HL-60 (cell line): ENCODE measurements at regions not wholly inside any gene's neighbourhood (a gene's known extent, or its start where the extent isn't known, plus 50 kb on each side); places are given as distances from the start of the nearest gene placed in this dataset.

Source experiments
- DNase-seq, 2 experiments: peaks; one replicate each; pipeline ENCODE4 v3.0.0-alpha.2; 2010 to 2020; ENCODE audit warnings: low read depth in 1 of 2, low spot score in 1 of 2
- H3K27ac ChIP-seq: fragments of 250-450 bp; sonication (Bioruptor Pico); replicated peaks from 2 replicates; pipeline ENCODE4 v1.5.1; 2020; ENCODE audit warnings: mild to moderate bottlenecking, moderate library complexity
- H3K27me3 ChIP-seq: fragments of 250-450 bp; sonication (Bioruptor Pico); 2 replicates; pipeline ENCODE4 v1.5.1; 2021; ENCODE audit warnings: mild to moderate bottlenecking, moderate library complexity; ENCODE audit not compliant: insufficient read depth, poor library complexity, severe bottlenecking
- H3K4me3 ChIP-seq: replicated peaks from 2 replicates; pipeline ENCODE4 v1.5.1; 2011; ENCODE audit warnings: mild to moderate bottlenecking, control low read depth, low read length; ENCODE audit not compliant: insufficient read depth
- CTCF ChIP-seq: IDR thresholded peaks from one replicate; pipeline ENCODE4 v1.5.1; 2011; ENCODE audit warnings: low read length, control low read depth, inconsistent platforms; ENCODE audit not compliant: insufficient read depth
- GABPA ChIP-seq: IDR thresholded peaks from 2 replicates; pipeline ENCODE4 v1.6.1; 2012; ENCODE audit warnings: low read depth
- POLR2AphosphoS5 ChIP-seq: IDR thresholded peaks from 2 replicates; pipeline ENCODE4 v1.6.1; 2012; ENCODE audit warnings: low read depth
- SPI1 ChIP-seq: IDR thresholded peaks from 2 replicates; pipeline ENCODE4 v1.6.1; 2012; ENCODE audit warnings: low read depth, mild to moderate bottlenecking, borderline replicate concordance
- TF ChIP-seq, protein P1 (sequence below): IDR thresholded peaks from 2 replicates; pipeline ENCODE4 v1.6.1; 2012; ENCODE audit warnings: low read depth; ENCODE audit not compliant: insufficient replicate concordance

DNA sequence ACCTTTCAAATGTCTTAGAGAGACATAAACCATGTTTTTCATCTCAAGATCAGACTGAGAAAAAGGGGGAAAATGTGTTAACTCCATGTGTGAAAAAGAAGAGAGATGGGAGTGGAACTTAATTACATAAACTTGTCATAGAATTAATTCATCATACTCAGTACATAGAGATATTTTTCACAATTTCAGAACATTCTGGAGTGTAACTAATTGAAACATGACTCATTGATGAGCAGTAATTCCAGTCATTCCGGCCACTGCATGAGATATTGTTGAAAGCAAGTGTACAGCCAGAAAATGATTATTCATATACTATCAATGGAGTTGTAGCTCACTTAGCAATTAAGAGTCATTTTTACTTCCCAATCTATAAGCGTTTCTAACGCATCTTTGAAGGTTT lies 739.3 kb downstream of the LTN1 start:
- Histone ChIP-seq H3K27me3 (no peaks in the 10 kb centered on the region), H3K27ac (no peak overlapping the region), H3K4me3 (no peak overlapping the region)
- no peak for DNase-seq
- TF ChIP-seq POLR2AphosphoS5 (no peak), GABPA (no peak), SPI1 (no peak), CTCF (no peak)
- TF ChIP-seq, protein P1, sequence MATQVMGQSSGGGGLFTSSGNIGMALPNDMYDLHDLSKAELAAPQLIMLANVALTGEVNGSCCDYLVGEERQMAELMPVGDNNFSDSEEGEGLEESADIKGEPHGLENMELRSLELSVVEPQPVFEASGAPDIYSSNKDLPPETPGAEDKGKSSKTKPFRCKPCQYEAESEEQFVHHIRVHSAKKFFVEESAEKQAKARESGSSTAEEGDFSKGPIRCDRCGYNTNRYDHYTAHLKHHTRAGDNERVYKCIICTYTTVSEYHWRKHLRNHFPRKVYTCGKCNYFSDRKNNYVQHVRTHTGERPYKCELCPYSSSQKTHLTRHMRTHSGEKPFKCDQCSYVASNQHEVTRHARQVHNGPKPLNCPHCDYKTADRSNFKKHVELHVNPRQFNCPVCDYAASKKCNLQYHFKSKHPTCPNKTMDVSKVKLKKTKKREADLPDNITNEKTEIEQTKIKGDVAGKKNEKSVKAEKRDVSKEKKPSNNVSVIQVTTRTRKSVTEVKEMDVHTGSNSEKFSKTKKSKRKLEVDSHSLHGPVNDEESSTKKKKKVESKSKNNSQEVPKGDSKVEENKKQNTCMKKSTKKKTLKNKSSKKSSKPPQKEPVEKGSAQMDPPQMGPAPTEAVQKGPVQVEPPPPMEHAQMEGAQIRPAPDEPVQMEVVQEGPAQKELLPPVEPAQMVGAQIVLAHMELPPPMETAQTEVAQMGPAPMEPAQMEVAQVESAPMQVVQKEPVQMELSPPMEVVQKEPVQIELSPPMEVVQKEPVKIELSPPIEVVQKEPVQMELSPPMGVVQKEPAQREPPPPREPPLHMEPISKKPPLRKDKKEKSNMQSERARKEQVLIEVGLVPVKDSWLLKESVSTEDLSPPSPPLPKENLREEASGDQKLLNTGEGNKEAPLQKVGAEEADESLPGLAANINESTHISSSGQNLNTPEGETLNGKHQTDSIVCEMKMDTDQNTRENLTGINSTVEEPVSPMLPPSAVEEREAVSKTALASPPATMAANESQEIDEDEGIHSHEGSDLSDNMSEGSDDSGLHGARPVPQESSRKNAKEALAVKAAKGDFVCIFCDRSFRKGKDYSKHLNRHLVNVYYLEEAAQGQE = no peak

- Histone ChIP-seq H3K27me3 (no peaks in the 10 kb centered on the region), H3K4me3 (no peak overlapping the region), H3K27ac (no peak overlapping the region)
- no peak for DNase-seq
- TF ChIP-seq POLR2AphosphoS5 = no peak
- no peak for TF ChIP-seq SPI1
Measured at GRCh38 chr21:28252928-28253327, 739.7 kb downstream of the LTN1 start.

- Histone ChIP-seq H3K4me3 (no peak overlapping the region), H3K27me3 (no peaks in the 10 kb centered on the region), H3K27ac (no peak overlapping the region)
- TF ChIP-seq POLR2AphosphoS5 (no peak), GABPA (no peak), SPI1 (no peak), CTCF (no peak)
- TF ChIP-seq, protein P1 = no peak
- no peak for DNase-seq
Measured at GRCh38 chr21:28250946-28251345, 741.7 kb downstream of the LTN1 start.

GRCh38 chr21:28247454-28248020 lies 745.1 kb downstream of the LTN1 start:
- H3K27me3 ChIP-seq = no peaks in the 10 kb centered on the region

More at GRCh38 chr21:28247454-28248020, 745.1 kb downstream of the LTN1 start:
- no peak for DNase-seq
- no peak overlapping the region for H3K4me3 ChIP-seq
- H3K27ac ChIP-seq = no peak overlapping the region
- TF ChIP-seq, protein P1 = no peak
- TF ChIP-seq SPI1 (no peak), CTCF (no peak), POLR2AphosphoS5 (no peak), GABPA (no peak)
